ENCODE measurements at regions not wholly inside any gene's neighbourhood (a gene's known extent, or its start where the extent isn't known, plus 50 kb on each side); places are given as distances from the start of the nearest gene placed in this dataset.

GRCh38 chr7:68562323-68562899 lies 1035.9 kb upstream of the AUTS2 start:
- Histone ChIP-seq H3K27ac (no peak overlapping the region), H3K4me3 (no peak overlapping the region), H3K36me3 (no peaks in the 10 kb centered on the region), H3K4me1 (no peaks in the 10 kb centered on the region), H3K9ac (ENCODE audit: low read depth in 2 of 2, low read length in 2 of 2) (no peak overlapping the region), H3K9me3 (no peaks in the 10 kb centered on the region), H3K27me3 (no peaks in the 10 kb centered on the region)
- DNase-seq = no peak
- intact Hi-C loops (cut with DNase I) = no loop called here
- no peak for TF ChIP-seq CTCF (IDR thresholded peaks at IDR 0.05)

- DNase-seq = no peak
- no peak for TF ChIP-seq CTCF (IDR thresholded peaks at IDR 0.05)
These were observed 1033.8 kb upstream of the AUTS2 start for GRCh38 chr7:68564306-68565135.

GRCh38 chr7:68571286-68571685 lies 1027.0 kb upstream of the AUTS2 start:
- H3K4me1 ChIP-seq = no peaks in the 10 kb centered on the region
- H3K27ac ChIP-seq = no peak overlapping the region
- TF ChIP-seq CTCF (IDR thresholded peaks at IDR 0.05) = no peak
- intact Hi-C loops (cut with DNase I) = no loop called here
- no peaks in the 10 kb centered on the region for H3K27me3 ChIP-seq
- no peak overlapping the region for H3K4me3 ChIP-seq
- H3K9me3 ChIP-seq = no peaks in the 10 kb centered on the region
- no peak overlapping the region for H3K9ac ChIP-seq (ENCODE audit: low read depth in 2 of 2, low read length in 2 of 2)
- DNase-seq = no peak
- H3K36me3 ChIP-seq = no peaks in the 10 kb centered on the region

More at GRCh38 chr7:68564306-68565135, 1033.8 kb upstream of the AUTS2 start:
- H3K4me1 ChIP-seq = no peaks in the 10 kb centered on the region
- H3K9me3 ChIP-seq = no peaks in the 10 kb centered on the region
- H3K4me3 ChIP-seq = no peak overlapping the region
- no peak overlapping the region for H3K9ac ChIP-seq (ENCODE audit: low read depth in 2 of 2, low read length in 2 of 2)
- intact Hi-C loops (cut with DNase I) = no loop called here
- H3K27ac ChIP-seq = no peak overlapping the region
- no peaks in the 10 kb centered on the region for H3K27me3 ChIP-seq
- H3K36me3 ChIP-seq = no peaks in the 10 kb centered on the region

GRCh38 chr7:68573271-68574005 lies 1024.8 kb upstream of the AUTS2 start:
- H3K27ac ChIP-seq = no peak overlapping the region
- intact Hi-C loops (cut with DNase I) = no loop called here
- no peaks in the 10 kb centered on the region for H3K9me3 ChIP-seq
- no peak for TF ChIP-seq CTCF (IDR thresholded peaks at IDR 0.05)
- no peak overlapping the region for H3K9ac ChIP-seq (ENCODE audit: low read depth in 2 of 2, low read length in 2 of 2)
- DNase-seq = no peak
- H3K36me3 ChIP-seq = no peaks in the 10 kb centered on the region
- no peaks in the 10 kb centered on the region for H3K4me1 ChIP-seq
- no peaks in the 10 kb centered on the region for H3K27me3 ChIP-seq
- no peak overlapping the region for H3K4me3 ChIP-seq

GRCh38 chr7:68576366-68576765 lies 1021.9 kb upstream of the AUTS2 start:
- Histone ChIP-seq H3K27ac (no peak overlapping the region), H3K9ac (ENCODE audit: low read depth in 2 of 2, low read length in 2 of 2) (no peak overlapping the region), H3K4me3 (no peak overlapping the region), H3K9me3 (no peaks in the 10 kb centered on the region), H3K4me1 (no peaks in the 10 kb centered on the region), H3K36me3 (no peaks in the 10 kb centered on the region), H3K27me3 (no peaks in the 10 kb centered on the region)
- DNase-seq = no peak
- intact Hi-C loops (cut with DNase I) = no loop called here
- TF ChIP-seq CTCF (IDR thresholded peaks at IDR 0.05) = no peak

Measured in colonic mucosa (tissue), 4 donors.